Breast epithelium (tissue), 3 donors: ENCODE measurements at regions not wholly inside any gene's neighbourhood (a gene's known extent, or its start where the extent isn't known, plus 50 kb on each side); places are given as distances from the start of the nearest gene placed in this dataset.

ENCODE experiments used
- CTCF ChIP-seq, 3 donors: fragments of 450-650 bp; IDR thresholded peaks; one replicate each; pipeline ENCODE4 v1.5.1; 2016 to 2017; ENCODE audit warnings: antibody characterized with exemption in 3 of 3, mild to moderate bottlenecking in 3 of 3, moderate library complexity in 3 of 3
- POLR2AphosphoS5 ChIP-seq, 3 donors: sonication (generic); formaldehyde crosslinking; IDR thresholded peaks; one replicate each; pipeline ENCODE4 v1.6.1; 2017; ENCODE audit warnings: antibody characterized with exemption in 3 of 3

DNA sequence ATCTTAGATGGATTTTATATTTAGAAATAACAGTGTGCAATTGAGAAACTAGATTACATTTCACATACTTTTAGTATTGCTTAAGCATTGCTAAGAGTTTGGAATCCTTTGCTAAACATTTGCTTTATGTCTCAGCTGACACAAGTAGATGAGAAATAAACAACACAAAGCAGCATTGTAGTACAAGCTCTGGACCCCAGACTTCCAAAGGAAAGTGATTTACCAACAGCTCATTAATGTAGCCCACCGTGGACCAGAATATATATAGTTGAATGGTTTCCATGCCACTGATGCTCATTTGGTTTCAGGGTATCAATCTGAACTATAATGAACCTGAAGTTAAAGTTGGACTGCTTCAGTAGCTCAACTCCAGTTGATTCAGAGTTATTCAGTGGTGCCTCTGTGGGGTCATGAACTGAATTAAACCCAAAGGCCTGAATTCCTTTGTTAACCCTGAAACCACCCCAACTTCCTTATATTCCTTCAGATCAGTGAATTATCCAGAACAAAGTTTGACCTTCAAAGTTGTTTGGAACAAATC is 132.1 kb upstream of the NEIL3 start:
- no peak for TF ChIP-seq POLR2AphosphoS5 (IDR thresholded peaks at IDR 0.05)
- no peak for TF ChIP-seq CTCF (IDR thresholded peaks at IDR 0.05)
